GM10266 (cell line): ENCODE measurements at regions not wholly inside any gene's neighbourhood (a gene's known extent, or its start where the extent isn't known, plus 50 kb on each side); places are given as distances from the start of the nearest gene placed in this dataset.
A peak's percentile ranks its signal among the peaks of the same experiment; 100 is the strongest.

Source experiments
- DNase-seq: peaks from one replicate; pipeline ENCODE4 v3.0.0; 2012; ENCODE audit errors: extremely low spot score
- CTCF ChIP-seq: IDR thresholded peaks from 2 replicates; pipeline ENCODE4 v1.5.1; 2012; ENCODE audit warnings: mild to moderate bottlenecking, low read depth; ENCODE audit not compliant: control insufficient read depth, insufficient read depth; ENCODE audit errors: missing control alignments

- TF ChIP-seq CTCF: no peak
- no peak for DNase-seq
These were observed 82.4 kb downstream of the PSMB1 start for GRCh38 chr6:170470734-170471133.

GRCh38 chr6:170464524-170464979, 88.6 kb downstream of the PSMB1 start:
- no peak for TF ChIP-seq CTCF
- peak; percentile 70 for DNase-seq

GRCh38 chr6:170464080-170464479, 89.0 kb downstream of the PSMB1 start:
- no peak for TF ChIP-seq CTCF
- DNase-seq: no peak

- no peak for DNase-seq
- TF ChIP-seq CTCF: no peak
These were observed 89.9 kb downstream of the PSMB1 start for GRCh38 chr6:170463101-170463721.

GRCh38 chr6:170462366-170463020, 90.6 kb downstream of the PSMB1 start:
- no peak for DNase-seq

GRCh38 chr6:170461556-170462365, 91.3 kb downstream of the PSMB1 start:
- no peak for DNase-seq
- TF ChIP-seq CTCF: no peak

More at GRCh38 chr6:170462366-170463020, 90.6 kb downstream of the PSMB1 start:
- TF ChIP-seq CTCF: no peak
